T47D (cell line): ENCODE measurements at regions not wholly inside any gene's neighbourhood (a gene's known extent, or its start where the extent isn't known, plus 50 kb on each side); places are given as distances from the start of the nearest gene placed in this dataset.

Experiments
- DNase-seq, 2 experiments: peaks; one replicate each; pipeline versions ENCODE4 v3.0.0 to v3.0.0-alpha.2; 2011 to 2012; ENCODE audit warnings: low read depth in 1 of 2, low spot score in 1 of 2
- JUND ChIP-seq: IDR thresholded peaks from 2 replicates; pipeline ENCODE4 v1.6.1; 2012; ENCODE audit warnings: low read depth
- in situ Hi-C: cut with HindIII; loops from 2 replicates; pipeline ENCODE4 v1.10.0; 2016; ENCODE audit warnings: low sequenced_read_pairs, low pct_unique_long_range_greater_than_20kb

GRCh38 chrX:124224528-124224927, 107.9 kb upstream of the TEX13D start:
- no peak for DNase-seq
- no peak for TF ChIP-seq JUND
- in situ Hi-C loops: no loop called here

- in situ Hi-C loops: no loop called here
- no peak for DNase-seq
- no peak for TF ChIP-seq JUND
Observed at GRCh38 chrX:124226129-124226528, 106.3 kb upstream of the TEX13D start.

- in situ Hi-C loops: no loop called here
- TF ChIP-seq JUND: no peak
- DNase-seq: no peak
Observed at GRCh38 chrX:124228849-124229248, 103.6 kb upstream of the TEX13D start.

- in situ Hi-C loops: no loop called here
- DNase-seq: no peak
- TF ChIP-seq JUND: no peak
Observed at GRCh38 chrX:124229374-124229773, 103.1 kb upstream of the TEX13D start.

- in situ Hi-C loops: no loop called here
- DNase-seq: no peak
- TF ChIP-seq JUND: no peak
Observed at GRCh38 chrX:124230655-124231450, 101.6 kb upstream of the TEX13D start.

- DNase-seq: no peak
- in situ Hi-C loops: no loop called here
- no peak for TF ChIP-seq JUND
Observed at GRCh38 chrX:124231451-124231759, 101.1 kb upstream of the TEX13D start.

GRCh38 chrX:124232523-124233201, 99.8 kb upstream of the TEX13D start:
- no peak for TF ChIP-seq JUND
- in situ Hi-C loops: no loop called here
- DNase-seq: no peak

- in situ Hi-C loops: no loop called here
- TF ChIP-seq JUND: no peak
- DNase-seq: no peak
Observed at GRCh38 chrX:124234348-124234747, 98.1 kb upstream of the TEX13D start.

GRCh38 chrX:124238268-124238667, 94.2 kb upstream of the TEX13D start:
- TF ChIP-seq JUND: no peak
- DNase-seq: no peak
- in situ Hi-C loops: no loop called here

GRCh38 chrX:124239324-124239723, 93.1 kb upstream of the TEX13D start:
- in situ Hi-C loops: no loop called here
- TF ChIP-seq JUND: no peak

GRCh38 chrX:124239911-124240310, 92.5 kb upstream of the TEX13D start:
- no peak for DNase-seq
- in situ Hi-C loops: no loop called here
- no peak for TF ChIP-seq JUND

More at GRCh38 chrX:124239324-124239723, 93.1 kb upstream of the TEX13D start:
- no peak for DNase-seq

- TF ChIP-seq JUND: no peak
- in situ Hi-C loops: no loop called here
- DNase-seq: no peak
Observed at GRCh38 chrX:124240422-124240821, 92.0 kb upstream of the TEX13D start.

- TF ChIP-seq JUND: no peak
- no peak for DNase-seq
- in situ Hi-C loops: no loop called here
Observed at GRCh38 chrX:124242131-124242530, 90.3 kb upstream of the TEX13D start.
